IMR-90 (cell line): ENCODE measurements at regions not wholly inside any gene's neighbourhood (a gene's known extent, or its start where the extent isn't known, plus 50 kb on each side); places are given as distances from the start of the nearest gene placed in this dataset.

Source experiments
- ATAC-seq: fragments of 200-7000 bp; cut with Tn5 transposase; 2 replicates; pipeline ENCODE4 v1.9.1; 2020; ENCODE audit warnings: low read depth, mild to moderate bottlenecking, moderate library complexity
- BruUV-seq: library from RNA; stranded (reverse); fragments of 400-500 nt; replicated peaks from 2 replicates; lab custom pipeline; 2021; lab: Mats Ljungman, UMichigan
- CTCF ChIA-PET: fragments of 300-600 bp; formaldehyde crosslinking; extraction: SDS; loops from one replicate; lab custom pipeline; 2021; ENCODE audit warnings: antibody characterized with exemption; lab: Yijun Ruan, JAX
- POLR2A ChIA-PET: fragments of 300-600 bp; sonication (Branson Sonifier 250); formaldehyde crosslinking; loops from one replicate; lab custom pipeline; 2022; ENCODE audit warnings: antibody characterized with exemption; ENCODE audit not compliant: unreplicated experiment; lab: Charles Lee
- DNase-seq: peaks from one replicate; pipeline ENCODE4 v3.0.0; 2013
- H2AFZ ChIP-seq: replicated peaks from 2 replicates; pipeline ENCODE3; 2013; ENCODE audit warnings: low read length, mild to moderate bottlenecking; ENCODE audit not compliant: poor library complexity
- H2AK5ac ChIP-seq: 2 replicates; pipeline ENCODE4 v1.6.1; 2013; ENCODE audit warnings: low read depth, low read length, inconsistent platforms
- H2AK9ac ChIP-seq: replicated peaks from 2 replicates; pipeline ENCODE3; 2013; ENCODE audit warnings: mild to moderate bottlenecking, low read depth, low read length, moderate library complexity; ENCODE audit not compliant: poor library complexity
- H2BK120ac ChIP-seq: 2 replicates; pipeline ENCODE4 v1.6.1; 2013; ENCODE audit warnings: low read depth, low read length, inconsistent platforms
- H2BK15ac ChIP-seq: 3 replicates; pipeline ENCODE4 v1.6.1; 2013; ENCODE audit warnings: low read depth, low read length, inconsistent platforms
- H2BK20ac ChIP-seq: 2 replicates; pipeline ENCODE4 v1.6.1; 2013; ENCODE audit warnings: low read depth, mild to moderate bottlenecking, inconsistent platforms, low read length, moderate library complexity
- H2BK5ac ChIP-seq: 2 replicates; pipeline ENCODE4 v1.6.1; 2013; ENCODE audit warnings: mild to moderate bottlenecking, low read depth, low read length, inconsistent platforms; ENCODE audit not compliant: poor library complexity, severe bottlenecking
- H3K14ac ChIP-seq: replicated peaks from 2 replicates; pipeline ENCODE4 v1.6.1; 2013; ENCODE audit warnings: low read depth, low read length, inconsistent platforms
- H3K18ac ChIP-seq: 2 replicates; pipeline ENCODE4 v1.6.1; 2013; ENCODE audit warnings: low read depth, low read length, control low read depth
- H3K23ac ChIP-seq: 2 replicates; pipeline ENCODE4 v1.6.1; 2013; ENCODE audit warnings: low read depth, low read length, inconsistent platforms
- H3K27ac ChIP-seq: 2 replicates; pipeline ENCODE4 v1.5.1; 2013; ENCODE audit warnings: mild to moderate bottlenecking, control low read depth, low read length; ENCODE audit not compliant: insufficient read depth
- H3K27me3 ChIP-seq: 2 replicates; pipeline ENCODE4 v1.6.1; 2013; ENCODE audit warnings: low read length; ENCODE audit not compliant: control insufficient read depth, insufficient read depth
- H3K36me3 ChIP-seq: 2 replicates; pipeline ENCODE4 v1.6.1; 2013; ENCODE audit warnings: low read length, mixed read lengths; ENCODE audit not compliant: control insufficient read depth, insufficient read depth
- H3K4ac ChIP-seq: 2 replicates; pipeline ENCODE4 v1.6.1; 2013; ENCODE audit warnings: low read depth, low read length, inconsistent platforms
- H3K4me1 ChIP-seq: 2 replicates; pipeline ENCODE4 v1.6.1; 2013; ENCODE audit warnings: low read length, mixed read lengths; ENCODE audit not compliant: control insufficient read depth, insufficient read depth
- H3K4me2 ChIP-seq: 2 replicates; pipeline ENCODE4 v1.6.1; 2013; ENCODE audit warnings: low read depth, mild to moderate bottlenecking, control low read depth, low read length, moderate library complexity
- H3K4me3 ChIP-seq: 2 replicates; pipeline ENCODE4 v1.5.1; 2013; ENCODE audit warnings: low read depth, mild to moderate bottlenecking, control low read depth, low read length, moderate library complexity; ENCODE audit not compliant: insufficient read depth
- H3K56ac ChIP-seq: 2 replicates; pipeline ENCODE4 v1.6.1; 2013; ENCODE audit warnings: low read length, inconsistent platforms; ENCODE audit not compliant: insufficient read depth; ENCODE audit errors: extremely low read depth
- H3K79me1 ChIP-seq, 2 experiments: 2 replicates each; pipeline ENCODE4 v1.6.1; 2013; ENCODE audit warnings: low read length in 2 of 2, inconsistent platforms in 1 of 2, low read depth in 1 of 2
- H3K9ac ChIP-seq: 2 replicates; pipeline ENCODE4 v1.6.1; 2013; ENCODE audit warnings: low read depth, low read length, control low read depth
- H3K9me1 ChIP-seq: 2 replicates; pipeline ENCODE4 v1.6.1; 2013; ENCODE audit warnings: low read length, inconsistent platforms; ENCODE audit not compliant: insufficient read depth
- H3K9me3 ChIP-seq: 2 replicates; pipeline ENCODE4 v1.6.1; 2013; ENCODE audit warnings: low read length; ENCODE audit not compliant: control insufficient read depth, insufficient read depth
- H4K20me1 ChIP-seq: 2 replicates; pipeline ENCODE4 v1.6.1; 2013; ENCODE audit warnings: low read length, inconsistent platforms; ENCODE audit not compliant: insufficient read depth
- H4K5ac ChIP-seq: 2 replicates; pipeline ENCODE4 v1.6.1; 2013; ENCODE audit warnings: mild to moderate bottlenecking, low read depth, low read length, control low read depth
- H4K8ac ChIP-seq, 2 experiments: 2 replicates each; pipeline ENCODE4 v1.6.1; 2013; ENCODE audit warnings: low read depth in 2 of 2, low read length in 2 of 2, control low read depth in 1 of 2, inconsistent platforms in 1 of 2
- H4K91ac ChIP-seq: 2 replicates; pipeline ENCODE4 v1.6.1; 2013; ENCODE audit warnings: low read depth, low read length, inconsistent platforms; ENCODE audit not compliant: insufficient read depth
- BHLHE40 ChIP-seq: fragments of 150-350 bp; IDR thresholded peaks from 2 replicates; pipeline ENCODE4 v1.6.1; 2016; ENCODE audit warnings: mild to moderate bottlenecking, low read depth, low read length
- CEBPB ChIP-seq: IDR thresholded peaks from 2 replicates; pipeline ENCODE4 v1.6.1; 2012; ENCODE audit warnings: low read depth, low read length, improper control_type of control experiment
- CTCF ChIP-seq: conservative IDR thresholded peaks from 2 replicates; pipeline ENCODE4 v1.5.1; 2012; ENCODE audit warnings: mild to moderate bottlenecking, low read depth, low read length, improper control_type of control experiment
- MAFK ChIP-seq: IDR thresholded peaks from 2 replicates; pipeline ENCODE4 v1.6.1; 2012; ENCODE audit warnings: low read depth, low read length, improper control_type of control experiment
- RAD21 ChIP-seq: IDR thresholded peaks from 2 replicates; pipeline ENCODE4 v1.6.1; 2012; ENCODE audit warnings: low read length, improper control_type of control experiment
- RCOR1 ChIP-seq: IDR thresholded peaks from 2 replicates; pipeline ENCODE4 v1.6.1; 2012; ENCODE audit warnings: mild to moderate bottlenecking, low read length, improper control_type of control experiment; ENCODE audit not compliant: insufficient replicate concordance
- RFX5 ChIP-seq: IDR thresholded peaks from 2 replicates; pipeline ENCODE4 v1.8.0; 2012; ENCODE audit warnings: low read depth, mild to moderate bottlenecking, low read length, moderate library complexity
- WGBS, 2 experiments: methylation state at CpG; one replicate each; pipeline versions ENCODE4 v1.1.5 to v1.1.7; 2013; ENCODE audit warnings: missing lambda C conversion rate in 2 of 2; ENCODE audit not compliant: insufficient read length in 1 of 2; ENCODE audit errors: extremely low coverage in 2 of 2; 5-methylcytosine and 5-hydroxymethylcytosine counted together
- dilution Hi-C: fragments of 300-500 bp; cut with HindIII; formaldehyde crosslinking; loops from one replicate; pipeline ENCODE4 v1.14.3; 2018; ENCODE audit warnings: low sequenced_read_pairs; ENCODE audit not compliant: unreplicated experiment
- in situ Hi-C: fragments of 300-500 bp; cut with MboI; formaldehyde crosslinking; loops from 3 replicates; pipeline ENCODE4 v1.14.3; 2019; ENCODE audit warnings: low sequenced_read_pairs, inconsistent platforms, mixed read lengths
- intact Hi-C: fragments of 100-400 bp; cut with micrococcal nuclease; formaldehyde crosslinking; loops from 2 replicates; pipeline ENCODE4 v1.10.0; 2022
- TF ChIP-seq, protein P1 (sequence below): fragments of 150-350 bp; IDR thresholded peaks from 2 replicates; pipeline ENCODE4 v1.6.1; 2016; ENCODE audit warnings: low read depth, mild to moderate bottlenecking, low read length, moderate library complexity, borderline replicate concordance

- ATAC-seq = no peak
- Histone ChIP-seq H3K14ac (no peak overlapping the region), H2AK5ac (no peak overlapping the region), H3K36me3 (no peaks in the 10 kb centered on the region), H3K4ac (no peak overlapping the region), H2AK9ac (no peak overlapping the region), H3K27ac (no peak overlapping the region), H3K23ac (no peak overlapping the region), H2AFZ (no peak overlapping the region), H2BK15ac (no peak overlapping the region), H3K4me2 (no peak overlapping the region), H3K56ac (no peak overlapping the region), H3K27me3 (no peaks in the 10 kb centered on the region), H2BK20ac (no peak overlapping the region), H2BK120ac (no peak overlapping the region), H3K4me1 (no peaks in the 10 kb centered on the region), H2BK5ac (no peak overlapping the region), H4K5ac (no peak overlapping the region), H3K9me3 (no peaks in the 10 kb centered on the region), H4K20me1 (no peaks in the 10 kb centered on the region), H3K79me1 (no peaks in the 10 kb centered on the region), H3K18ac (no peak overlapping the region), H4K91ac (no peak overlapping the region), H3K4me3 (no peak overlapping the region), H3K9me1 (no peaks in the 10 kb centered on the region), H3K9ac (no peak overlapping the region), H4K8ac (no peak overlapping the region)
- POLR2A ChIA-PET = no interaction called here
- no TSS peak for BruUV-seq
- dilution Hi-C loops = no loop called here
- DNase-seq = no peak
- TF ChIP-seq BHLHE40 = no peak
- TF ChIP-seq CEBPB = no peak
- no peak for TF ChIP-seq RCOR1
- TF ChIP-seq CTCF = no peak
- TF ChIP-seq MAFK = no peak
- no peak for TF ChIP-seq RAD21
- TF ChIP-seq, protein P1, sequence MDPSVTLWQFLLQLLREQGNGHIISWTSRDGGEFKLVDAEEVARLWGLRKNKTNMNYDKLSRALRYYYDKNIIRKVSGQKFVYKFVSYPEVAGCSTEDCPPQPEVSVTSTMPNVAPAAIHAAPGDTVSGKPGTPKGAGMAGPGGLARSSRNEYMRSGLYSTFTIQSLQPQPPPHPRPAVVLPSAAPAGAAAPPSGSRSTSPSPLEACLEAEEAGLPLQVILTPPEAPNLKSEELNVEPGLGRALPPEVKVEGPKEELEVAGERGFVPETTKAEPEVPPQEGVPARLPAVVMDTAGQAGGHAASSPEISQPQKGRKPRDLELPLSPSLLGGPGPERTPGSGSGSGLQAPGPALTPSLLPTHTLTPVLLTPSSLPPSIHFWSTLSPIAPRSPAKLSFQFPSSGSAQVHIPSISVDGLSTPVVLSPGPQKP = no peak
- TF ChIP-seq RFX5 = no peak
- intact Hi-C loops = no loop called here
- no CpG with 5 or more reads among the region's 1 CpG for WGBS, 2 experiments
- CTCF ChIA-PET = no interaction called here
- in situ Hi-C loops = no loop called here
Measured at GRCh38 chr1:58997637-58998036, 213.8 kb upstream of the JUN start.
